Epithelial cell of esophagus (primary cell): ENCODE measurements at regions not wholly inside any gene's neighbourhood (a gene's known extent, or its start where the extent isn't known, plus 50 kb on each side); places are given as distances from the start of the nearest gene placed in this dataset.
"Not testable (repeated sequence)": the region's sequence is repeated elsewhere in the genome, so short reads cannot be mapped to it uniquely, and the experiment has no call there.

Experiments
- DNase-seq: peaks from one replicate; pipeline ENCODE4 v3.0.0; 2010; ENCODE audit warnings: low read depth
- H3K4me3 ChIP-seq: 2 replicates; pipeline ENCODE4 v1.5.1; 2011; ENCODE audit warnings: mild to moderate bottlenecking, low read length, control low read depth
- TF ChIP-seq, protein P1 (sequence below): IDR thresholded peaks from 2 replicates; pipeline ENCODE4 v1.5.1; 2011; ENCODE audit warnings: low read depth, mild to moderate bottlenecking, low read length, control low read depth, inconsistent platforms; ENCODE audit not compliant: insufficient read depth; ENCODE audit errors: missing control alignments

DNA sequence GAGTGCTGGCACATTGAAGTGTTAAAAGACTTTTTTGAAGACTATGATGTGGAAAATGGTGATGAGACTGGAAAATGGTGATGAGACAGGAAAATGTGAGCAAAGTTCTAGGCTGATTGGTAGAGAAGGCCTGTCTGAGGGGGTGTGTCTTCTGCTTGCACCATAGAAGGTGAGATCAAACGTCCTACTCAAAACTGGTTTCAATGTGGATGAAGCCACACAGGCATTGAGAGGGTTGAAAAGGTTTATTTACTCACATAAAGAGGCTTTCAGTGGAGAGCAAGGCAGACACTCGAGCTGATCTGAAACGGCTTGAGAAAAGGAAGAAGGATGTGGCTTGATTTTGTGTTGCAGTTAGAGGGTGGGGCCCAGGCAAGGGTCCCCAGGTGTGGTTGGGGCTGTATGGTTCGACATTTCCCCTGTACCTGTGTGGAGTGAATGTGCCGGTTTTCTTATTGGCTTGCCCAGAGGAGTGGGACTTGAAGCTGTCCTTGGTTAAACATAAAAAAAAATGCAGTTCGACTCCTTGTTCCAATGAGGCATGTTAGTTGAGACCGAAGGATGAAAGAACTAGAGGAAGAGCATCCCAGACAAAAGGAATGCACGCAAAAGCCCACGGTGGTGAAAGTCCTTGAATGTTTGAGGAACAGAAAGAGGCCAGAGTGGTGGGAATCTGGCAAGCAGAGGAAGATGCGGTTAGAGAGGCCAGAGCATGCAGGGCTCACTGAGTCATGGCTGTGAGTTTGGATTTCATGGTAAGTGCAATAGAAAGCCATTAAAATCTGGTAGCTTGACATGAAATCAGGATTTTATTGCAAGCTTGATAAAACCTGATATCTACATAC is 172.3 kb downstream of the EPM2A start:
- TF ChIP-seq, protein P1, sequence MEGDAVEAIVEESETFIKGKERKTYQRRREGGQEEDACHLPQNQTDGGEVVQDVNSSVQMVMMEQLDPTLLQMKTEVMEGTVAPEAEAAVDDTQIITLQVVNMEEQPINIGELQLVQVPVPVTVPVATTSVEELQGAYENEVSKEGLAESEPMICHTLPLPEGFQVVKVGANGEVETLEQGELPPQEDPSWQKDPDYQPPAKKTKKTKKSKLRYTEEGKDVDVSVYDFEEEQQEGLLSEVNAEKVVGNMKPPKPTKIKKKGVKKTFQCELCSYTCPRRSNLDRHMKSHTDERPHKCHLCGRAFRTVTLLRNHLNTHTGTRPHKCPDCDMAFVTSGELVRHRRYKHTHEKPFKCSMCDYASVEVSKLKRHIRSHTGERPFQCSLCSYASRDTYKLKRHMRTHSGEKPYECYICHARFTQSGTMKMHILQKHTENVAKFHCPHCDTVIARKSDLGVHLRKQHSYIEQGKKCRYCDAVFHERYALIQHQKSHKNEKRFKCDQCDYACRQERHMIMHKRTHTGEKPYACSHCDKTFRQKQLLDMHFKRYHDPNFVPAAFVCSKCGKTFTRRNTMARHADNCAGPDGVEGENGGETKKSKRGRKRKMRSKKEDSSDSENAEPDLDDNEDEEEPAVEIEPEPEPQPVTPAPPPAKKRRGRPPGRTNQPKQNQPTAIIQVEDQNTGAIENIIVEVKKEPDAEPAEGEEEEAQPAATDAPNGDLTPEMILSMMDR = no peak
- no peak overlapping the region for H3K4me3 ChIP-seq
- DNase-seq = no peak

DNA sequence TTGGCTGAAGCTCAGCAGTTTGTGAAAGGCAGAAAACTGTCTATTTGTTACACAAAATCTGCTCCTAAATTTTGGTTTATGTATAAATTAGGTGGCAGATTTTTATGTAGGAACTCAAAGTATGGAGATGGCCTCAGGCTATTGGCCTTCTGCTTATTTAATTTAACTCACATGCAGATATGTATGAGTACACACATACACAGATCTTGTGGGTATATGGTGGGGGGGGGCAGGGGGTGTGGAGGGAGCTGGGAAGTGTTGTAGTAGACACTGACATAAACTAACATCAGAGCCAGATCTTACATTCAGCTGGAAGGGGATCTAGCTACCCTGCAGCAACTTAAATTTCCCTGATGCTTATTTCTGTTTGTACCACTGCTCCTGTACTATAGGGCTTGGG is 170.8 kb downstream of the EPM2A start:
- TF ChIP-seq, protein P1 = no peak
- no peak for DNase-seq
- no peak overlapping the region for H3K4me3 ChIP-seq

DNA sequence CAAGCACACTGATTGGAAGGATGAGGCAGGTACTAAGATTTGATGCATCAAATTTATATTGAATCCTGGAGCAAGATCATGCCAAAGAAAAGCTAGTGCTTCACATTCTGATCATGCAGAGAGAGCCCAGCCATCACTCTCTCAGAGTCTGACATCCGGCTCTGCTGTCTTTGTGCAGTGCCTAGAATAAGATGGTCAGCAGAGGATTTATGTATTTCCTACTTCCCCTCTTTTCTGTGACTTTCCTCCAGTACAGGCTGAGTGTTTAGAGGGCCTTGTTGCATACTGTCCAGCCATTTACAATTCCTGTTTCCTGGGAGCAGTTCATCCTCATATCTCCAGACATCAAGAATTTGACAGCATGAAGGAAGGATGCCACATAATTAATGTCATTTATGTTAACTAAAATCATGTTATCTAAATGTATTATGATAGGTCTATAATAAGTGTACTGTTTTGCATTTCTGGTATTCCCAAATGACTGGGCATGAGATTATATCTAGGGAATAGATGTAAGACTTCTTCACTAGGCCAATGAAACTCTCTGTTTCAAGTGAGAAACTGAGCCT is 167.6 kb downstream of the EPM2A start:
- no peak overlapping the region for H3K4me3 ChIP-seq
- no peak for DNase-seq
- TF ChIP-seq, protein P1 = no peak

DNA sequence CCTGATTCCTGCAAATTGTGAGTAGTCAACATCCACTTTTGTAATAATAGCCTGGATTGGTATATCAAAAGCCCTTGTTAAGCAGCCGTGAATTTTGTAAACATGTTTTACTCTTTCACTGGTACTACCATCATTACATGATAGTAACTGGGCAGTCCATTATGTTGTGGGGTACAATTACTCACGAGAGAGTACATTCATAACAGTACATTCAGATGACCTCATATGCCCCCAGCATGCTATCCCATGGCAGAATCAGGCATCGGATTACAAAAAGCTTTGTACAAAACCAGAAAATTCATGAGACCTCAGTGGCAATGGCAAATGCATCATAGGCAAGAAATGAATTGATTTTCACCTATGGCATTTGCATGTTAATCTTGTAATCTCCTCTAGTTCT is 166.2 kb downstream of the EPM2A start:
- peak; percentile 23 for DNase-seq
- no peak overlapping the region for H3K4me3 ChIP-seq
- TF ChIP-seq, protein P1 = no peak

DNA sequence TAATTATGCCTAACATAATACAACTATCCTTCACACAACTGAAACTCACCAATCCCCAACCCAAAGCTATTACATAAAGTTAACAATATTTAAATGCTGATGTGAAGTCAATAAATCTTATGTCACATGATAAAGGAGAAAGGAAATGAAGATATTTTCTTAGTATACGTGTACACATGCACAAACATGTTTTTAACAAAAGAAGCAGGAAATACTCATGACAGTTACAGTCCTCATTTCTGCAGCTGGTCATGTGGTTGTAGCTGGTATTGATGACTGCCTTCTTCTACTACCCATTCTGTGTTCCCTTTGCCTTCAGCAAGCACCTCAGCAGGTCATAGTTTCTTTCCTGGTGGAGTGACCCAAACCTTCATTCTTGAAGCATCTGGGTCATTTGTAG is 165.0 kb downstream of the EPM2A start:
- DNase-seq = peak; percentile 51
- H3K4me3 ChIP-seq = not testable (repeated sequence)

DNA sequence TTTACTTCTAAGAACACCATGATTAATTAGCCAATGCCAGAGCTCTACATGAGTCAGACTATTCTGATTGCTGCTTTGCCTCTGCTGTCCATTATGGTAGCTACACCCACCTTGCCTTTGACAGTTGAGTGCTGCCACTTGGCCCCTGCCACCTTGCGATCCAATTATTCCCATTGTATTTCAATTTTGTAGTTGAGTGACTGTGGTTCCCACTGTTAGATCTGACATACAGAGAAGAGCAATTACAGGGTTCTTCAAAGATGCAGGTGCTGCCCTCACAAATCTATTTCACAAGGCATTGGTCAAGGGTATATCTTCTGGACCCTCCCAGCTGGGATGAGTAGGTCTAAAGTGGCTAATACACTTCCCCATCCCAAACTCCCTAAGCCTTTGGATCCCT is 161.1 kb downstream of the EPM2A start:
- H3K4me3 ChIP-seq, DNase-seq: not testable (repeated sequence)
